WERI-Rb-1 (cell line): ENCODE measurements at regions not wholly inside any gene's neighbourhood (a gene's known extent, or its start where the extent isn't known, plus 50 kb on each side); places are given as distances from the start of the nearest gene placed in this dataset.

Source experiments
- DNase-seq: peaks from one replicate; pipeline ENCODE4 v3.0.0-alpha.2; 2020
- H3K27ac ChIP-seq: fragments of 250-450 bp; sonication (Bioruptor Pico); 2 replicates; pipeline ENCODE4 v1.5.1; 2020; ENCODE audit warnings: mild to moderate bottlenecking, moderate library complexity
- H3K27me3 ChIP-seq: fragments of 250-450 bp; sonication (Bioruptor Pico); 2 replicates; pipeline ENCODE4 v1.5.1; 2021; ENCODE audit warnings: mild to moderate bottlenecking, low read depth, moderate library complexity; ENCODE audit not compliant: insufficient read depth, severe bottlenecking
- H3K36me3 ChIP-seq: fragments of 250-450 bp; sonication (Bioruptor Pico); 2 replicates; pipeline ENCODE4 v1.5.1; 2020; ENCODE audit warnings: mild to moderate bottlenecking, moderate library complexity
- H3K4me3 ChIP-seq: 2 replicates; pipeline ENCODE4 v1.5.1; 2011; ENCODE audit warnings: low read depth, mild to moderate bottlenecking, control low read depth, low read length
- H3K9me3 ChIP-seq: fragments of 250-450 bp; sonication (Bioruptor Pico); 2 replicates; pipeline ENCODE4 v1.5.1; 2021; ENCODE audit warnings: mild to moderate bottlenecking, moderate library complexity; ENCODE audit not compliant: severe bottlenecking
- CTCF ChIP-seq: IDR thresholded peaks from 2 replicates; pipeline ENCODE4 v1.5.1; 2011; ENCODE audit warnings: low read depth, mild to moderate bottlenecking, control low read depth, inconsistent platforms, low read length

GRCh38 chr3:89580859-89581258, 473.4 kb downstream of the EPHA3 start:
- no peak for TF ChIP-seq CTCF
- H3K9me3 ChIP-seq: no peaks in the 10 kb centered on the region
- H3K4me3 ChIP-seq: no peak overlapping the region
- H3K27ac ChIP-seq: no peak overlapping the region
- no peaks in the 10 kb centered on the region for H3K27me3 ChIP-seq
- no peaks in the 10 kb centered on the region for H3K36me3 ChIP-seq
- DNase-seq: no peak

- TF ChIP-seq CTCF: no peak
- no peaks in the 10 kb centered on the region for H3K27me3 ChIP-seq
- DNase-seq: no peak
- no peaks in the 10 kb centered on the region for H3K36me3 ChIP-seq
- H3K27ac ChIP-seq: no peak overlapping the region
- no peak overlapping the region for H3K4me3 ChIP-seq
- no peaks in the 10 kb centered on the region for H3K9me3 ChIP-seq
Measured at GRCh38 chr3:89584398-89584797, 477.0 kb downstream of the EPHA3 start.

GRCh38 chr3:89586256-89586655, 478.8 kb downstream of the EPHA3 start:
- DNase-seq: no peak
- no peak overlapping the region for H3K27ac ChIP-seq
- no peak for TF ChIP-seq CTCF

GRCh38 chr3:89586676-89587075, 479.3 kb downstream of the EPHA3 start:
- Histone ChIP-seq H3K4me3 (no peak overlapping the region), H3K27me3 (no peaks in the 10 kb centered on the region), H3K9me3 (no peaks in the 10 kb centered on the region), H3K36me3 (no peaks in the 10 kb centered on the region), H3K27ac (no peak overlapping the region)
- TF ChIP-seq CTCF: no peak
- no peak for DNase-seq

More at GRCh38 chr3:89586256-89586655, 478.8 kb downstream of the EPHA3 start:
- H3K36me3 ChIP-seq: no peaks in the 10 kb centered on the region
- H3K4me3 ChIP-seq: no peak overlapping the region
- no peaks in the 10 kb centered on the region for H3K9me3 ChIP-seq
- H3K27me3 ChIP-seq: no peaks in the 10 kb centered on the region

- TF ChIP-seq CTCF: no peak
- H3K27ac ChIP-seq: no peak overlapping the region
- no peaks in the 10 kb centered on the region for H3K36me3 ChIP-seq
- DNase-seq: no peak
- no peaks in the 10 kb centered on the region for H3K27me3 ChIP-seq
- no peak overlapping the region for H3K4me3 ChIP-seq
- H3K9me3 ChIP-seq: no peaks in the 10 kb centered on the region
Measured at GRCh38 chr3:89606151-89606550, 498.7 kb downstream of the EPHA3 start.

GRCh38 chr3:89612027-89612426, 504.6 kb downstream of the EPHA3 start:
- no peak overlapping the region for H3K27ac ChIP-seq
- no peaks in the 10 kb centered on the region for H3K36me3 ChIP-seq
- no peaks in the 10 kb centered on the region for H3K9me3 ChIP-seq
- DNase-seq: no peak
- no peak overlapping the region for H3K4me3 ChIP-seq
- H3K27me3 ChIP-seq: no peaks in the 10 kb centered on the region
- no peak for TF ChIP-seq CTCF
